ENCODE measurements at regions not wholly inside any gene's neighbourhood (a gene's known extent, or its start where the extent isn't known, plus 50 kb on each side); places are given as distances from the start of the nearest gene placed in this dataset.

DNA sequence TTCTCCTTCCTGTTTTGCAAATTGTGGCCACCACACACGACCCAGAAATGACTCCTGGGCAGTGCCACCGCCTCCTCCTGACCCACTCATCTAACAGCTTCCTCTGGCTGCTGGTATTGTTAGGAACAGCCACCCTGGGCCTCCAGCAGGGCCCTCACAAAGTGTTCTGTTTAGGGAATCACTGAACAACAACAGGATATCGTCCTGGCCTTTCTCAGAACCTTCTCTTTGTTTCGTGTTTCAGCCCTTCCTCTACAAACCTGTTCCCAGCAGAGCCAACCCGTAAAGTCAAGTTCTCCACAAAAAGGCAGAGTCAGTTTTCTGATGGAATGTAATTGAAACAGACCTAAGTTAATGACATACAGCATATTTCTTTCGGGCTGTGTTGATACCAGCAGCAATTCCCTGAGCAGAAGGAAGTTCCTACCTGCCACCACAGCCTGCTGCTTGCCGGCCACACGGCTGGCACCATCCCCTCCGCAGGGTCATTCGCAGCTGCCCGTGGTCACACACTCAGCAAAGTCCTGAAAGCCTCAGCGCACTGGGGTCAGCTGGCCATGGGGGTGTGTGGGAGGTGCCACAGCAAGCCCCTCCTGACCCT, 91.7 kb upstream of the PITRM1 start:
- TF ChIP-seq RAD21 (IDR thresholded peaks at IDR 0.05; ENCODE audit: low read length) (no peak), POLR2A (IDR thresholded peaks at IDR 0.05; ENCODE audit: low read depth, low read length) (no peak), CEBPB (IDR thresholded peaks at IDR 0.05; ENCODE audit: low read depth, low read length) (no peak), NFE2L2 (IDR thresholded peaks at IDR 0.05; ENCODE audit: low read depth, low read length) (no peak), RFX5 (IDR thresholded peaks at IDR 0.05; ENCODE audit: low read depth, low read length) (no peak), MXI1 (IDR thresholded peaks at IDR 0.05; ENCODE audit: borderline replicate concordance, low read depth, low read length) (no peak), RCOR1 (IDR thresholded peaks at IDR 0.05; ENCODE audit: insufficient replicate concordance, low read length) (no peak), SMC3 (IDR thresholded peaks at IDR 0.05; ENCODE audit: low read depth, low read length) (no peak), MAFK (IDR thresholded peaks at IDR 0.05; ENCODE audit: low read depth, low read length) (no peak), MAZ (IDR thresholded peaks at IDR 0.05; ENCODE audit: borderline replicate concordance, low read depth, low read length) (no peak), FOS (IDR thresholded peaks at IDR 0.05; ENCODE audit: low read depth, low read length) (no peak)
- TF ChIP-seq, protein P1, sequence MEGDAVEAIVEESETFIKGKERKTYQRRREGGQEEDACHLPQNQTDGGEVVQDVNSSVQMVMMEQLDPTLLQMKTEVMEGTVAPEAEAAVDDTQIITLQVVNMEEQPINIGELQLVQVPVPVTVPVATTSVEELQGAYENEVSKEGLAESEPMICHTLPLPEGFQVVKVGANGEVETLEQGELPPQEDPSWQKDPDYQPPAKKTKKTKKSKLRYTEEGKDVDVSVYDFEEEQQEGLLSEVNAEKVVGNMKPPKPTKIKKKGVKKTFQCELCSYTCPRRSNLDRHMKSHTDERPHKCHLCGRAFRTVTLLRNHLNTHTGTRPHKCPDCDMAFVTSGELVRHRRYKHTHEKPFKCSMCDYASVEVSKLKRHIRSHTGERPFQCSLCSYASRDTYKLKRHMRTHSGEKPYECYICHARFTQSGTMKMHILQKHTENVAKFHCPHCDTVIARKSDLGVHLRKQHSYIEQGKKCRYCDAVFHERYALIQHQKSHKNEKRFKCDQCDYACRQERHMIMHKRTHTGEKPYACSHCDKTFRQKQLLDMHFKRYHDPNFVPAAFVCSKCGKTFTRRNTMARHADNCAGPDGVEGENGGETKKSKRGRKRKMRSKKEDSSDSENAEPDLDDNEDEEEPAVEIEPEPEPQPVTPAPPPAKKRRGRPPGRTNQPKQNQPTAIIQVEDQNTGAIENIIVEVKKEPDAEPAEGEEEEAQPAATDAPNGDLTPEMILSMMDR (conservative IDR thresholded peaks at IDR 0.05; ENCODE audit: low read depth, low read length) = no peak
- TF ChIP-seq, protein P2, sequence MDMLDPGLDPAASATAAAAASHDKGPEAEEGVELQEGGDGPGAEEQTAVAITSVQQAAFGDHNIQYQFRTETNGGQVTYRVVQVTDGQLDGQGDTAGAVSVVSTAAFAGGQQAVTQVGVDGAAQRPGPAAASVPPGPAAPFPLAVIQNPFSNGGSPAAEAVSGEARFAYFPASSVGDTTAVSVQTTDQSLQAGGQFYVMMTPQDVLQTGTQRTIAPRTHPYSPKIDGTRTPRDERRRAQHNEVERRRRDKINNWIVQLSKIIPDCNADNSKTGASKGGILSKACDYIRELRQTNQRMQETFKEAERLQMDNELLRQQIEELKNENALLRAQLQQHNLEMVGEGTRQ (IDR thresholded peaks at IDR 0.05; ENCODE audit: low read depth, low read length) = no peak
- TF ChIP-seq, protein P3, sequence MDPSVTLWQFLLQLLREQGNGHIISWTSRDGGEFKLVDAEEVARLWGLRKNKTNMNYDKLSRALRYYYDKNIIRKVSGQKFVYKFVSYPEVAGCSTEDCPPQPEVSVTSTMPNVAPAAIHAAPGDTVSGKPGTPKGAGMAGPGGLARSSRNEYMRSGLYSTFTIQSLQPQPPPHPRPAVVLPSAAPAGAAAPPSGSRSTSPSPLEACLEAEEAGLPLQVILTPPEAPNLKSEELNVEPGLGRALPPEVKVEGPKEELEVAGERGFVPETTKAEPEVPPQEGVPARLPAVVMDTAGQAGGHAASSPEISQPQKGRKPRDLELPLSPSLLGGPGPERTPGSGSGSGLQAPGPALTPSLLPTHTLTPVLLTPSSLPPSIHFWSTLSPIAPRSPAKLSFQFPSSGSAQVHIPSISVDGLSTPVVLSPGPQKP (IDR thresholded peaks at IDR 0.05; ENCODE audit: borderline replicate concordance, low read depth, low read length) = no peak
